ACC112 (cell line): ENCODE measurements at regions not wholly inside any gene's neighbourhood (a gene's known extent, or its start where the extent isn't known, plus 50 kb on each side); places are given as distances from the start of the nearest gene placed in this dataset.

Experiments used
- H2AFZ ChIP-seq: fragments of 200-600 bp; sonication (generic); one replicate; pipeline ENCODE4 v1.6.0; 2017; ENCODE audit warnings: antibody characterized with exemption, low read length; ENCODE audit not compliant: unreplicated experiment
- H3K27ac ChIP-seq: fragments of 200-600 bp; sonication (generic); 2 replicates; pipeline ENCODE4 v1.5.1; 2014; ENCODE audit warnings: low read depth, mild to moderate bottlenecking, antibody characterized with exemption, low read length, moderate library complexity
- H3K27me3 ChIP-seq: fragments of 200-600 bp; sonication (generic); 2 replicates; pipeline ENCODE4 v1.6.1; 2014; ENCODE audit warnings: mild to moderate bottlenecking, antibody characterized with exemption, low read length, moderate library complexity, mixed read lengths; ENCODE audit not compliant: insufficient read depth
- H3K36me3 ChIP-seq: fragments of 200-600 bp; sonication (generic); 2 replicates; pipeline ENCODE4 v1.6.1; 2016; ENCODE audit warnings: mild to moderate bottlenecking, antibody characterized with exemption, low read length, moderate library complexity, mixed read lengths; ENCODE audit not compliant: insufficient read depth
- H3K4me1 ChIP-seq: fragments of 200-600 bp; sonication (generic); one replicate; pipeline ENCODE4 v1.6.1; 2016; ENCODE audit warnings: low read length, mixed read lengths; ENCODE audit not compliant: insufficient read depth, unreplicated experiment, control insufficient read depth
- H3K4me3 ChIP-seq: fragments of 200-600 bp; sonication (generic); 2 replicates; pipeline ENCODE4 v1.5.1; 2014; ENCODE audit warnings: mild to moderate bottlenecking, low read depth, low read length
- H3K79me2 ChIP-seq: fragments of 200-600 bp; sonication (generic); one replicate; pipeline ENCODE4 v1.6.0; 2016; ENCODE audit warnings: low read length; ENCODE audit not compliant: control insufficient read depth, unreplicated experiment, insufficient read depth

GRCh38 chr10:111200505-111201186, 123.8 kb downstream of the ADRA2A start:
- H3K4me3 ChIP-seq = no peak overlapping the region
- no peaks in the 10 kb centered on the region for H3K27me3 ChIP-seq
- H2AFZ ChIP-seq = no peak overlapping the region
- no peak overlapping the region for H3K27ac ChIP-seq
- no peaks in the 10 kb centered on the region for H3K36me3 ChIP-seq
- no peaks in the 10 kb centered on the region for H3K79me2 ChIP-seq
- no peaks in the 10 kb centered on the region for H3K4me1 ChIP-seq

GRCh38 chr10:111203615-111204014, 126.8 kb downstream of the ADRA2A start:
- no peaks in the 10 kb centered on the region for H3K79me2 ChIP-seq
- no peaks in the 10 kb centered on the region for H3K27me3 ChIP-seq
- no peaks in the 10 kb centered on the region for H3K4me1 ChIP-seq
- no peak overlapping the region for H3K27ac ChIP-seq
- no peak overlapping the region for H2AFZ ChIP-seq
- H3K4me3 ChIP-seq = no peak overlapping the region
- H3K36me3 ChIP-seq = no peaks in the 10 kb centered on the region

DNA sequence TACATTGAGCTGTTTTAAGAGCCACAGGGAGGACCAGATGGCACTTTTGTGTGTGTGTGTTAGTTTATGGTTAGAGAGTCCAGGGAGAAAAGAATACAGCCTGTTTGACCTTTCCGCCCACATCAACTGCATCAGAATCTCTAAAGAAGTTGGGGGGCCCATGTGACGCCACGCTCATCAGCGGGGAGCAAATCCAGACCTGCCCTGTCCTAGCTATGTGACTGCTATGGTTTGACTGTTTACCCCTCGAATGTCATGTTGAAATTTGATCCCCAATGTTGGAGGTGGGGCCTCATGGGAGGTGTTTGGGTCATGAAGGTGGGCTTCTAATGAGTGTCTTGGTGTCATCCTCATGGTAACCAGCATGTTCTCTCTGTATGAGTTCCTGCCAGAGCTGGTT, 128.0 kb downstream of the ADRA2A start:
- H3K27me3 ChIP-seq = no peaks in the 10 kb centered on the region
- H3K4me3 ChIP-seq = no peak overlapping the region
- H3K27ac ChIP-seq = no peak overlapping the region
- no peaks in the 10 kb centered on the region for H3K4me1 ChIP-seq
- no peak overlapping the region for H2AFZ ChIP-seq
- H3K79me2 ChIP-seq = no peaks in the 10 kb centered on the region
- H3K36me3 ChIP-seq = no peaks in the 10 kb centered on the region

GRCh38 chr10:111206521-111206920, 129.7 kb downstream of the ADRA2A start:
- Histone ChIP-seq H3K27me3 (no peaks in the 10 kb centered on the region), H3K27ac (no peak overlapping the region), H2AFZ (no peak overlapping the region), H3K36me3 (no peaks in the 10 kb centered on the region), H3K4me1 (no peaks in the 10 kb centered on the region), H3K79me2 (no peaks in the 10 kb centered on the region), H3K4me3 (no peak overlapping the region)

- no peaks in the 10 kb centered on the region for H3K36me3 ChIP-seq
- no peak overlapping the region for H3K4me3 ChIP-seq
- no peaks in the 10 kb centered on the region for H3K27me3 ChIP-seq
- H3K4me1 ChIP-seq = no peaks in the 10 kb centered on the region
- no peaks in the 10 kb centered on the region for H3K79me2 ChIP-seq
- no peak overlapping the region for H3K27ac ChIP-seq
- H2AFZ ChIP-seq = no peak overlapping the region
Measured at GRCh38 chr10:111207500-111207899, 130.7 kb downstream of the ADRA2A start.

DNA sequence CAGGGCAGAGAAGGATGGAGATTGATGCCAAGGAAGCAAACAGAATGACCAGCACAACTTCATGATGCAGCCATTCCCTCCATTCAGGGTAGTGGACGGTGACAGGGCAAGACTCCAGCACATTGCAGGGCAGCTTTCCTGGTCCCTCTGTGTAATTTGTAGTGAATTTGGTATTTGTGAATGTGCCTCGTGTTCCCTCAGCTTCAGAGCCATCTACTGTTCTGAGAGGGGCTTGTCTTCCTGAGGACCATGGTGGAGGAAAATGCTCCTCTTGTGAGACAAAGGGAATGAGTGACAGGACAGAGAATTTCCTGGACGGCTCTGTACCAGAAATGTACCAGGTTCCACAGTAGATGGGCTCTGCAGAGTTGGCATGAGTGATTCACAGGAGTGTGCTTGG, 132.1 kb downstream of the ADRA2A start:
- no peaks in the 10 kb centered on the region for H3K4me1 ChIP-seq
- H3K79me2 ChIP-seq = no peaks in the 10 kb centered on the region
- no peak overlapping the region for H3K27ac ChIP-seq
- H3K27me3 ChIP-seq = no peaks in the 10 kb centered on the region
- H3K36me3 ChIP-seq = no peaks in the 10 kb centered on the region
- no peak overlapping the region for H3K4me3 ChIP-seq
- H2AFZ ChIP-seq = no peak overlapping the region

DNA sequence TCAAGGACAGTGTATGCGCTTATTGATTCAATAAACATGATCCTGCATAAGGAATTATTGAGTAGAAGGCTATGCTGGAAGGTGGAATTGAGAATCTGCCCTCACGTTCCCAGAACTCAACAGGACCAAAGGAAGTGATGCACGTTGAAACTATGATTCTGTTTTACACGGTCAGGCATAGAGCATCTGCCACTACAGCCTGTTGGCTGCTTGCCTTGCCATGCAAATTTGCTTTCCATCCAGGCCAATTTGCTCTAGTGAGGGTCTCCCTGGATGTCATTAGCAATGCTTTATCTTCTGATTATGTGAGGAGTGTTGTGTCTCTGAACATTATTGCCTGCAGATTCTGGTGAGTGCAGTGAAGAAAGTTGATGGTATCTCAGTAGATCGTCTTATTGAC, 132.9 kb downstream of the ADRA2A start:
- Histone ChIP-seq H2AFZ (no peak overlapping the region), H3K36me3 (no peaks in the 10 kb centered on the region), H3K79me2 (no peaks in the 10 kb centered on the region), H3K4me1 (no peaks in the 10 kb centered on the region), H3K27me3 (no peaks in the 10 kb centered on the region), H3K27ac (no peak overlapping the region), H3K4me3 (no peak overlapping the region)

GRCh38 chr10:111211241-111211640, 134.4 kb downstream of the ADRA2A start:
- H3K4me1 ChIP-seq = no peaks in the 10 kb centered on the region
- H3K27ac ChIP-seq = no peak overlapping the region
- H2AFZ ChIP-seq = no peak overlapping the region
- no peaks in the 10 kb centered on the region for H3K27me3 ChIP-seq
- no peaks in the 10 kb centered on the region for H3K36me3 ChIP-seq
- H3K79me2 ChIP-seq = no peaks in the 10 kb centered on the region
- no peak overlapping the region for H3K4me3 ChIP-seq

DNA sequence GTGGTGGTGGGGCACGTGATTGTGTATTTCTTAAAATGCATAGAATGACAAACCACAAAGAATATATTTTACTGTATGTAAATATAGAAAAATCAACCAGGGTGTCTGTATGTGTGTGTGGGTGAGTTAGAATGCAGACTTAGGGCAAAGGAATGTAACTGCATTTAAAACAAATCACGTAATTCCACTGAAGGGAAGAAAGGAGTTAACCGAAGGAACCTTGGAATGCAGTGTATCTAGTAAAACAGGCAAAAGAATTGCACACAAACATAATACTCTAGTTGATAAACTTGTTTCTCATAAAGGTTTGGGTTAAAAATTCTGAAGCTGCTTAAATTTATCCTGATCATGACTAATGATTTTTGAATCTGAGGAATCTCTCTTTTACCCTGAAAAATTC, 134.9 kb downstream of the ADRA2A start:
- Histone ChIP-seq H3K27me3 (no peaks in the 10 kb centered on the region), H3K79me2 (no peaks in the 10 kb centered on the region), H3K36me3 (no peaks in the 10 kb centered on the region), H3K4me3 (no peak overlapping the region), H2AFZ (no peak overlapping the region), H3K4me1 (no peaks in the 10 kb centered on the region), H3K27ac (no peak overlapping the region)

GRCh38 chr10:111221682-111222480, 145.1 kb downstream of the ADRA2A start:
- H3K4me1 ChIP-seq = no peaks in the 10 kb centered on the region
- H3K79me2 ChIP-seq = no peaks in the 10 kb centered on the region
- H3K36me3 ChIP-seq = no peaks in the 10 kb centered on the region
- H3K27ac ChIP-seq = no peak overlapping the region
- no peak overlapping the region for H3K4me3 ChIP-seq
- no peak overlapping the region for H2AFZ ChIP-seq
- H3K27me3 ChIP-seq = no peaks in the 10 kb centered on the region

GRCh38 chr10:111222961-111223360, 146.1 kb downstream of the ADRA2A start:
- no peak overlapping the region for H2AFZ ChIP-seq
- H3K27me3 ChIP-seq = no peaks in the 10 kb centered on the region
- no peaks in the 10 kb centered on the region for H3K4me1 ChIP-seq
- H3K36me3 ChIP-seq = no peaks in the 10 kb centered on the region
- H3K79me2 ChIP-seq = no peaks in the 10 kb centered on the region
- no peak overlapping the region for H3K27ac ChIP-seq
- no peak overlapping the region for H3K4me3 ChIP-seq
